ENCODE measurements at regions not wholly inside any gene's neighbourhood (a gene's known extent, or its start where the extent isn't known, plus 50 kb on each side); places are given as distances from the start of the nearest gene placed in this dataset.

GRCh38 chr22:27122574-27122973 is 465.2 kb downstream of the MIAT start:
- no peak for DNase-seq (ENCODE audit: low read depth)

GRCh38 chr22:27123880-27124279 is 466.5 kb downstream of the MIAT start:
- no peak for DNase-seq (ENCODE audit: low read depth)

DNA sequence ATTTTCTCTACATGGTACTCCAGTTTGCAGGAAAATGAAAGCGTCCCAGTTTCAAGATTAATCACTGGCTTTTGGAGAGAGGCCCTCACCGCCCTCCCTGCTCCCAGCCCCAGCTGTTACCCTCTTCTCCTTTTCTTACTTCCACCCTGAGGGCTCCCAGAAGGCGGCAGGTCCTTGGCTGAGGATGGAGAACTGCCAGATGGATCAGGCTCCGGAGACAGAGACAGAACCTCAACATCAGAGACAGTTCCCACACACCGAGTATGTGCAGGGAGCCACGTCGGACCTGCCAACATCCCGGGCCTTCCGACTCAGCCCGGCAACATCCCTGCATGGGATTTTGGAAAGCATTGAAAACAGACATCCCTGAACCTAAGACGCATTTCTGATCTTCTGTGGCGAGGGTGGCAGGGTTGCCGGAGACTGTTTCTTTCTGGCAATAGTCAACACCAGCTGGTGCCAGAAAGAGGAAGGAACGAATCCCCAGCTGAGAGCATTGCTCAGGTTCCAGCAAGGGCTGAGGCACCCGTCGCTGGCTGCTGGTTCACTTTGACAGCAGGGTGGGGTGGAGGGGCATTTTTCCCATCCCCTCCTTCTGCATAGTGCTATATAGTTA is 467.1 kb downstream of the MIAT start:
- DNase-seq (ENCODE audit: low read depth) = no peak

GRCh38 chr22:27125539-27125938 is 468.2 kb downstream of the MIAT start:
- no peak for DNase-seq (ENCODE audit: low read depth)

GRCh38 chr22:27127911-27128310 is 470.5 kb downstream of the MIAT start:
- no peak for DNase-seq (ENCODE audit: low read depth)

GRCh38 chr22:27128461-27129085 is 471.2 kb downstream of the MIAT start:
- no peak for DNase-seq (ENCODE audit: low read depth)

DNA sequence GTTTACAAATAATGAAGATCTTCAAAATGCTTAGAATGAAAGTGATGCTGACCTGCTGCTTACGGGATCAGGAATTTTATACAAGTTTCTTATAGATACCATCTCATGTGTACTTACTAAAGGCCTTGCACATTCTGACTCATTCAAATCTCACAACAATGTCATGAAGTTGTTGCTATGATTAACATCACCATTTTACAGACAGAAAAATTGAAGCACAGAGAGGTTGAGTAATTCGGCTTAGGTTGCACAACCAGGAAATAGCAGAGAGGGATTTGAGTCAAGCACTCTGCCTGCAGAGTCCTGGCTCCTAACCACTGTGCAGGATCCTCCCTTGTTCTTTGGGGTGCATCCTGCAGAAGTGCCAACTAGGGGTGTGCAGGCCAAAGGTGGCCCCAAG is 471.9 kb downstream of the MIAT start:
- DNase-seq (ENCODE audit: low read depth) = no peak

- no peak for DNase-seq (ENCODE audit: low read depth)
These were observed 473.5 kb downstream of the MIAT start for GRCh38 chr22:27130906-27131305.

- DNase-seq (ENCODE audit: low read depth) = no peak
These were observed 474.0 kb downstream of the MIAT start for GRCh38 chr22:27131346-27131745.

- DNase-seq (ENCODE audit: low read depth) = no peak
These were observed 475.0 kb downstream of the MIAT start for GRCh38 chr22:27132400-27132799.

- no peak for DNase-seq (ENCODE audit: low read depth)
These were observed 475.6 kb downstream of the MIAT start for GRCh38 chr22:27133019-27133431.

DNA sequence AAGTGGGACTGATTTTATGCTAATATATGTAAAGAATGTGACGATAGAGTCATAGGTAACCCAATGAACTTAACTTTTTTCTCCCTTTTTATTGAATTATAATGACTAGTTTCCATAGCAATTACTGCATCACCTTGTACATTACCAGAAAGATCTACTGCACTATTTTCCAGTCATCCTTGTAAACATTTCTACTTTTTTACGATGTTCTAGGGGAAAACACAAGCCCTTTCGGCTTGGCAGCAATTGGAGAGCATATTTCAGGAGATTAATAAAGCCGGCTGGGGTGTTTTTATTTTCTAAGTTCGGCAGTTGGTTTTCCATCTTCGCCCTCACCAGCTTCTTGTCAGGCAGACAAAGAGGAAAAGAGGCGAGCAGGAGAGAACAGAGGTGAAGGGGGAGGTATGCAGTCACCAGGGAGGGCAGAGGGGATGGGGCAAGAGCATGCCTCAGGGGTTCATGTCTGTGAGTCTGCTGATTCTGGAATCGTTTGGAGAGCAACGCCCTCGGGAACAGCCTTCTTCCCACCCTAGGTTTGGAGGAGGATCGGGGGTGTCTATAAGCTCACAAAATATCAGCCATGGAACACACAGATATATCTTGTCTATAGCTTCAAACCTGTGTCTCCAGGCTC is 476.4 kb downstream of the MIAT start:
- no peak for DNase-seq (ENCODE audit: low read depth)

DNA sequence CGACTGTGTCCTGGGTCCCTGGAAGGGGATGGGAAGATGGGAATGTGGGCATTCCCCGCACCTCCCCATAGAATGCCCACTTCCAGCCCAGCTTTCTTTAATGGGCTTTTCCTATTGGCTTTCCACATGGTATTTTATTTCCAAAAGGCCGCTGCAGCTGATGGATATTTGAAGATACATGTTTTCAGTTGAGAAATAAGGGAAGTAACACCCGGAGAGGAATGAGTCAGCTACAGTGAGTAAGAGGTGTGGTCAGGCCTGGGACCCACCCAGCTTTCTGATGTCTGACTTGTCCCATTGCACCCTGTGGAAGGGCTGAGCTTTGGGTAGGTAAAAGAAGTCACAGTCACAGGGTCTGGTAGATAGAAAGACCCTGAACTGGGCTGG is 476.9 kb downstream of the MIAT start:
- DNase-seq (ENCODE audit: low read depth) = no peak

GRCh38 chr22:27135031-27135981 is 477.9 kb downstream of the MIAT start:
- no peak for DNase-seq (ENCODE audit: low read depth)

GRCh38 chr22:27136596-27136995 is 479.2 kb downstream of the MIAT start:
- no peak for DNase-seq (ENCODE audit: low read depth)

DNA sequence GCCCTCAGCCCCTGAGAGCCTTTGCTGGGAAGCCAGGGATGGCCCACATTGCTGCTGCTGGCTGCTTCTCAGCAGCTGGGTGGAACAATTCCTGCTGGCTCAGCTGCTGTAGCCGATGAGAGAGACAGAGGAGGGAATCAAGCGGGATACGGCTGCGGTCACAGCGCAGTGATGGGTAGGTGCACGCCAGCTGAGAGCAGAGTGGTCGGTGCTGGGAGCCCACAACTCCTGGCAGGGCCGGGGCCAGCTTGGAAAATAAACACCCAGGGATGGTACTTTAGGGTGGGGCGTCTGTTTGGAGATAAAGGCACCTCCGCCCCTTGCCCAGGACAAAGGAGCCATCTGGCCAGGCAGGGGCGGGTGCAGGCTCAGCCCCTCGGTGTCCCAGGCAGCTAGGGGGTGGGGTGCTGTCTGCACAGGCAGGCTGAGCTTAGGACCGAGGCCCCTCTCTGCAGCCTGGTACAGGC is 480.5 kb downstream of the MIAT start:
- DNase-seq (ENCODE audit: low read depth) = no peak

GRCh38 chr22:27138471-27138870 is 481.1 kb downstream of the MIAT start:
- no peak for DNase-seq (ENCODE audit: low read depth)

- no peak for DNase-seq (ENCODE audit: low read depth)
These were observed 482.6 kb downstream of the MIAT start for GRCh38 chr22:27139935-27140511.

DNA sequence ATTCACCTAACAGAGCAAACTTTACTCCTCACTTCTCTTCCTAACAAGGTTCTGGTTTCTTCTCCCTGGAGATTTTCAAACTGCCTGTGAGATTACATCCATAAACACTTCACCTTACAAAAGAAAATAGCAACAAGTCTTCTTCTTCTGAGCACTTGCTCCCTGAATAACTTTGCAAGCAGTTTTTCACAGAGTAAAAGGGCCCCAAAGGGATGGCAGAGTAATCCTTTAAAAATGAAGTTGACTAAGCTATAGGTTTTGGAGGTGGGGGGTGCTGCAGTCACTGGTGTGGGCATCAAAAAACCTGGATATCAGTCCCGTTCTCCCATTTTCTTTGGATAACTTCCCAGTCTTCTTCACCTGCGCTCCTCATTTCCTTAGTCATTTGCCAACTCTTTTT is 484.9 kb downstream of the MIAT start:
- no peak for DNase-seq (ENCODE audit: low read depth)

DNA sequence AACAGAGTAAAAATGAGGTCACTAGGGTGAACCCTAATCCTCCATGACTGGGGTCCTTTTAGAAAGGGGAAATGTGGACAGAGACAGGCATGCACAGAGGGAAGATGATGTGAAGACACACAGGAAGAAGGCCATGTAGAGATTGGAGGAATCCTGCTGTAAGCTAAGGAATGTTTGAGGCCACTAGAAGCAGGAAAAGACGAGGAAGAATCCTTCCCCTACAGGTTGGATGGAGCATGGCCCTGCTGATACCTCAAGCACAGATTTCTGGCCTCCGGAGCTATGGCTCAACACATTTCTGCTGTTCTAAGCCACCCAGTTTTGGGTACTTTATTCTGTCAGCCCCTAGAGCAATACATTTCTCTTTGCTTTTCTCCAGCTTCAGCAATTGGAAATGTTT is 486.9 kb downstream of the MIAT start:
- no peak for DNase-seq (ENCODE audit: low read depth)

DNA sequence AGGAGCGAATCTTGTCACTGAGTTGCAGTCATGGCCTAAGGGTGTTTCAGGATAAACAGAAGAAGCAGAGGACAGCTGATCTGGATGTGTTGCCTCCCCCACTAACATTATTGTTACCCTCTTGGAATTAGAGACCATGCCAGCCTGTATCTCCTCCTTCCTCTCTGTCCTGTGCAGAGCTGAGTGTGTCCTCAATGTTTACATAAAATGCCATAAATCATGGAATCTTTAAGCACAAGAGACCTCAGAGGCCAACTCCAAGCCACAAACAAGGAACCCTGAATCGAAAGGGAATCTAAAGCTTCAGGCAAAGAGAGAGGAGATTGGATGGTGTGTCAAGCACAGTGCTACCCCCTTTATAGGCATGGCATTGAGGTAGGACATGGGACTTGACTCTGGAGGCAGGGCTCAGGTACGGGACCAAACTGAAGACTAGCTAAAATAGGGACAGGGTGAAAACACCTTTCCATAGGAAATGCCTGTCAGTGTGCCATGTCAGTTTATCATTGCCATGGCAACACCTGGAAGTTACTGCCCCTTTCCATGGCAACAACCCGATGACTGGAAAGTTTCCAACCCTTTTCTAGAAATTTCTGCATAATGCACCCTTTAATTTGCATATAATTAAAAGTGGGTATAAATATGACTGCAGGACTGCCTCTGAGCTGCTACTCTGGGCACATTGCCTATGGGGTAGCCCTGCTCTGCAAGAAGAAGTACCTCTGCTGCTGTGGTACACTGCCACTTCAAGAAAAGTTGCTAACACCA is 489.7 kb downstream of the MIAT start:
- no peak for DNase-seq (ENCODE audit: low read depth)

Data from stimulated activated CD8-positive, alpha-beta memory T cell treated with anti-CD3 and anti-CD28 coated beads, Interleukin-15, amount 100 ng/mL, for 24 hours (primary cell).